ENCODE measurements at regions not wholly inside any gene's neighbourhood (a gene's known extent, or its start where the extent isn't known, plus 50 kb on each side); places are given as distances from the start of the nearest gene placed in this dataset.

GRCh38 chr13:99736541-99736940 lies 235.0 kb downstream of the ZIC5 start:
- WGBS, 3 donors: 82 to 88% (median 83%) methylated on average over 3 of the region's 3 CpGs
- TF ChIP-seq CTCF (IDR thresholded peaks at IDR 0.05) (no peak), EP300 (IDR thresholded peaks at IDR 0.05) (no peak), POLR2A (IDR thresholded peaks at IDR 0.05) (no peak)
- intact Hi-C loops (cut with DNase I): no loop called here

GRCh38 chr13:99734013-99734693 lies 232.9 kb downstream of the TM9SF2 start:
- H3K36me3 ChIP-seq: no peaks in the 10 kb centered on the region
- TF ChIP-seq CTCF (IDR thresholded peaks at IDR 0.05) (no peak), EP300 (IDR thresholded peaks at IDR 0.05) (no peak), POLR2A (IDR thresholded peaks at IDR 0.05) (no peak)
- no peaks in the 10 kb centered on the region for H3K9me3 ChIP-seq
- H3K27me3 ChIP-seq: no peaks in the 10 kb centered on the region
- no peak overlapping the region for H3K27ac ChIP-seq
- WGBS, 3 donors: 41 to 62% (median 58%) methylated on average over 7 of the region's 7 CpGs
- no peaks in the 10 kb centered on the region for H3K4me1 ChIP-seq (ENCODE audit: insufficient read depth)
- intact Hi-C loops (cut with DNase I): no loop called here
- DNase-seq: no peak
- H3K4me3 ChIP-seq: no peak overlapping the region

More at GRCh38 chr13:99736541-99736940, 235.0 kb downstream of the ZIC5 start:
- H3K4me1 ChIP-seq (ENCODE audit: insufficient read depth): no peaks in the 10 kb centered on the region
- no peaks in the 10 kb centered on the region for H3K9me3 ChIP-seq
- H3K27me3 ChIP-seq: no peaks in the 10 kb centered on the region
- H3K36me3 ChIP-seq: no peaks in the 10 kb centered on the region
- H3K4me3 ChIP-seq: no peak overlapping the region
- H3K27ac ChIP-seq: no peak overlapping the region
- DNase-seq: no peak

- no peaks in the 10 kb centered on the region for H3K36me3 ChIP-seq
- 79 to 80% (median 80%) methylated on average over 7 of the region's 7 CpGs for WGBS, 3 donors
- H3K4me1 ChIP-seq (ENCODE audit: insufficient read depth): no peaks in the 10 kb centered on the region
Observed at GRCh38 chr13:99733346-99733745, 232.1 kb downstream of the TM9SF2 start.

GRCh38 chr13:99731747-99732146 lies 230.5 kb downstream of the TM9SF2 start:
- no peak for DNase-seq
- intact Hi-C loops (cut with DNase I): no loop called here
- TF ChIP-seq EP300 (IDR thresholded peaks at IDR 0.05) (no peak), POLR2A (IDR thresholded peaks at IDR 0.05) (no peak), CTCF (IDR thresholded peaks at IDR 0.05) (no peak)
- Histone ChIP-seq H3K27me3 (no peaks in the 10 kb centered on the region), H3K4me3 (no peak overlapping the region), H3K9me3 (no peaks in the 10 kb centered on the region), H3K36me3 (no peaks in the 10 kb centered on the region), H3K27ac (no peak overlapping the region), H3K4me1 (ENCODE audit: insufficient read depth) (no peaks in the 10 kb centered on the region)
- 66 to 75% (median 70%) methylated on average over 4 of the region's 4 CpGs for whole genome bisulfite sequencing, 3 donors

More at GRCh38 chr13:99733346-99733745, 232.1 kb downstream of the TM9SF2 start:
- no peak overlapping the region for H3K27ac ChIP-seq
- no peak overlapping the region for H3K4me3 ChIP-seq
- no peak for TF ChIP-seq EP300 (IDR thresholded peaks at IDR 0.05)
- TF ChIP-seq POLR2A (IDR thresholded peaks at IDR 0.05): no peak
- no peak for TF ChIP-seq CTCF (IDR thresholded peaks at IDR 0.05)
- H3K27me3 ChIP-seq: no peaks in the 10 kb centered on the region
- intact Hi-C loops (cut with DNase I): no loop called here
- DNase-seq: no peak
- H3K9me3 ChIP-seq: no peaks in the 10 kb centered on the region
